Inflammatory macrophage (primary cell): ENCODE measurements at regions not wholly inside any gene's neighbourhood (a gene's known extent, or its start where the extent isn't known, plus 50 kb on each side); places are given as distances from the start of the nearest gene placed in this dataset.

Experiments used
- DNase-seq, 2 donors: peaks; one replicate each; pipeline ENCODE4 v3.0.0-alpha.2; 2020 to 2022

DNA sequence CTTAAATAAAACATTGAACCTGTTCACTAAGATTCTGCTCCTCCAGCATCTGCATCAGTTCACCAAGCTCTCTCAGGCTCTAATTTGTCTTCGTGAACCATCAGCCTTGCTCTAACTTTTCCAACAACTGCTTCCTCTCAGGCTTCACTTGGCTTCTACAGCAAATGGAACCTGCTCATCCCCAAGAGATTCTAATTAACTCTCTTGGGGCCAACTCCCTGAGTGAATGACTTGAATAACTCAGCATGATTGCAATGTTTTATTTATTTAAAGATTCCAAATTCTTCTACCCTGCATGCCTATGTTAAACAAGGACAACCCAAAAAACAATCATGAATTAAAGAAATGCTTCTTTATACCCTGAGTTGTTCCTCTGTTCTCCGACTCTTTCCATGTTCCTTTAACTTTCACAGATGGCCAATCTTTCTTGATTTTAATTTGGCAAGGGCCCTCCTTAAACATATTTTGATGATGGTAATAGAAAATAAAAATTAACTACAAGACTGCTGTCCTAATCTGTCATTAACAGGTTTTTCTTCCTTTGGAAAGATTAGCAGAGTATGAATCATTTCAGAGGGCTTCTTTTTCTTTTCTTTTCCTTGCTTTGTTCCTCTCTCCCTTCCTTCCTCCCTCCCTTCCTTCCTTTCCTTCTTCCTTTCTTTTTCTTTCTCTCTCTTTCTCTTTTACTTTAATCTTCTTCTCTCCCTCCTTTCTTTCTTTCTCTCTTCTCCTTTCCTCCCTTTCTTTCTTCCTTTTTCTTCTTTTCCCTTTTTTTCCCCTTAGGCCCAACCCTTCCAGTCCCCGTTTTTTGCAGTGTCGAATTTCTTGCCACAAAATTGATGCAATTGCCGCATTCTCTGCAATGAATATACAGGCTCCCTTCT lies 195.0 kb upstream of the RHOBTB1 start:
- no peak for DNase-seq

DNA sequence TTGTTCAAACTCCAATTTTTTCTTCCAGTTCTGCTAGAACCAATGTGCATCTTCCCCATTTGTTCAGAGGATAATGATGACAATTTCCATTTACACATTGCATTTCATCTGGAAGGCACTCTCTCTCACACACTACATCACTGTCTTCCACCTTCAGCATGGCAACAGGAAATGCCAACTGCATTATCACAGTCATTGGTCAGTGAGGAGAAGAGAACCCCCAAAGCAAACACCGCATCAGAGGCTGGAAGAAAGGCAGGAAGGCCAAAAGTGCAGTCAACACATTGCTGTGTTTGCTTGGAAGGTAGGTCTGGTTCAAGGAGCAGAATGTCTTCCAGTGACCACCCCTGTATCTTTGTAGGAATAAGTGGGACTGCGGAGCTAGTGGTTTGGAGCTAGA lies 192.2 kb upstream of the RHOBTB1 start:
- DNase-seq: no peak

DNA sequence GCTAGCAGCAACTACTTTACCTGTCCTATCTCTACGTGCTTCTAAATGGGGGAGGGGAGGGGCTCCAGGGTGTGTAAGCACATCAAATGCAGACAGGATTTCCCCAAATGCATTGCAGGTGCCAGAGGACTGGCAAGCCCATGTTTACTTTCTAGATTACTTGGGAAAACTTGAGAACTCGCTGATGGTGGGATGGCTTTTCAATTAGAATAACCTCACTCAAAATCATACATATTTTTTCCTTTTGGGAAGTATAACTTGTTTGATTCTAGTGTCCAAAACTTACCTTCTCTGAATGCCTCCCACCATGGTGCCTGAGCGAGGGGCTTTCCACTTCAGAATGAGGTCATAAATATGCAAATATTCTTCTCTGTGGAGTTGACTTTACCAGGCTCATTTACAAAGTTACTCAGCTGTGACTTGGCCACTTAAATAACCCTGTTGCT lies 191.3 kb upstream of the RHOBTB1 start:
- DNase-seq: no peak

DNA sequence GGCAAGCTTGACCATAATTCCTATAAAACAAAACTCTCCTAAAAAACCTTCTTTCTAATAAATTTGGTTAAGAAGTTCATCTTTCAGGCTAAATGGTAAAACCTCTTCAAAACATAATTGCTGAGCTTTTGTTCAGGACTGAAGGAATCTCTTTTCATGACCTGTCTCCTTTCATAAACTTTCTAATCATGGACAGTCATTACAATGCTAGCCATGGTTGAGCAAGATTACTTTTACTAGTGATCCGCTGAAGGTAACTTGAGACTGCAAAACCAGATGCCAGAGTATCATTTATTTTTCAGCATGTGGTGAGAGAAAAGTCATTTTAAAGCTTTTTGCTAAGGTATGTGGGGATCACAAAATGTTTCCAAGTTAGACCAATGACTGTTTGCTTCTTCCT lies 186.4 kb upstream of the RHOBTB1 start:
- DNase-seq: no peak

DNA sequence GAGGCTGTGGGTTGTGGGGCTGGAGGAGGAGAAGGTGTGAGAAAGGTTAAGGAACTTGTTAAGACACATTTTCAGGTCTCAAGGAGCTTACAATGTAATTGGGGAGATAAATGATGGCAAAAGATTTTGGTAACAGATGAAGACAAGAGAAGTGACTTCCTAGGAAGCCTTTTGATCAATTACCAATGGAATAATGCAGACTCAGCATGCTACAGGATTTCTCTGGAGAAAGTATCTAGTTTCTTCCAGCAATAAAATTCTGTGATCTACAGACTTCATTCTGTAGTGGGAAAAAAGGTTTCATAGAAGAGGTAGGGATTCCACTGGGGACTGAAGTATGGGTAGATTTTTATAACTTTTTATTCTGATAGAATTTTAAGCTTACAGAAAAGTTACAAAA lies 184.2 kb upstream of the RHOBTB1 start:
- DNase-seq: no peak

DNA sequence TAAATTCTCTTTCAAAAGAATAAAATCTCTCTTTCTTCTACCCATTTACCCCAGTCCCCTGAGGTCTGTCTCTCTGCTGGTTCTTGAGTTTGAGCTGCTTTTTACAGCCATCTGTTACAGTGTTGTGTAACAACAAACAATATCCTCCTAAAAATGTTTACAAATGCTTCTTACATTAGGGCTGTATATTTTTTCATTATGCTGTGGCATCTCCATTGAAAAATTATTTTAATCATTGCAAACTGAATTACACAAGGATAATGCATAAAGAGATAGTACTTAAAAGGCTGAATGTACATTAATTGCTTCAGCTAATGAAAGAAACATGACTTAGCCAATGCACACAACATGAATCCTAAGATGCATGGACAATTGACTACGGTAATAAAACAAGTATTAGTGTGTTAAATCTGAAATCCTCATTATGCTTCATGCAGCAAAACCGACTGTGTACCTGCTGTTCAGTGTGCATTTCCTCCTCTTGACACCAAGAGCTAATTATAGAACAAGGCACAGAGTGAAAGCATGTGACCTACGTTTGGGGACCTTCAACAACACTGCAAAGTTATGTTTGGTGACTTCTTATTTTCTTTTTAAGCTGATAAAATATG lies 181.7 kb upstream of the RHOBTB1 start:
- no peak for DNase-seq

DNA sequence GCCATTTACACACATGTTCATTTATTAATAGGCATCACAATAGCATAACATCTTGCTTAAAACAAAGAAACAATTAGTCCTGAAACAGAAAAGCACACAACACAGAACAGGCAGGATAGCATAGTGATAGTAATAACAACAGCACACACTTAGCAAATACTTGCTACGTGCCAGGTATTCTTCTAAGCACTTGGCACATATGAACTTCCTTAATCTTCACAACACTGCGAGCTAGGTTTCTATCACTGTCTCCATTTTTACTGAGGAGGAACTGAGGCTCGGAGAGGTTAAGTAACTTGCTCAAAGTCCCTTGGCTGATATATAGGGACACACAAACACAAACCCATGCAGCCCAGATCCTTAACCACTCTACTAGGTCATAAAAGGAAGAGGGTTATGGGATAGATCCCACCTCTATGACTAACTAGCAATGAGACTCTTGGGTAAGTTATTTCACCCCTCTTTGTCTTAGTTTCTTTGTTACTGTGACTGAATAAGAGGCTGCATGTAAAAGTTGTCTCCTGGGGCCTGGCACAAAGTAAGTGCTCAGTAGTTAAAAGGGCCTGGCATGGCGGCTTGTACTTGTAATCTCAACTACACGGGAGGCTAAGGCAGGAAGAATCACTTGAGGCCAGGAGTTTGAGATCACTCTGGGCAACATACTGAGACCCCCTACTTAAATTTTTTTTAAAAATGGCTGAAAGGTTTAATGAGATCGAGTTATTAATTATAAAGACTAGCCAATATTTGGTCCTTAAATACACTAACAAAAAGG lies 181.0 kb upstream of the RHOBTB1 start:
- DNase-seq: no peak

DNA sequence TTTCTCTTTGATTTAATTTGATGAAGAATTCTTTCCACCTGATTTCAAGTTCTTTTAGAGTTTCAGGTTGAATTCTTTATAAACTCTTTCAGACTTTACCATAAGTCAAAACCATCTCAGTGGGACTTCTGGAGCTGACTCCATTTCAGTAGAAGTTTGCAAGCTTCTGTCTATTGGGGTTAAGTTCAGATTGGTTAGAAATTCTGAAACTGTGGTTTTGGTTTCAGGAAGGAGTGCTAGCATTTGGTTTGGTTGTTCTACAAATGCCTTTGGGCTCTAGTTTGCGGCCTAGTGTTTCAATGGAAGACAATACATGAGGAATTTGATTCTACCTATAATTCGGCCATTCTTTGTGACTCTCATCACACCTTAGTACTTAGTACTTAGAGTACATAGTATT lies 176.8 kb upstream of the RHOBTB1 start:
- DNase-seq: no peak

DNA sequence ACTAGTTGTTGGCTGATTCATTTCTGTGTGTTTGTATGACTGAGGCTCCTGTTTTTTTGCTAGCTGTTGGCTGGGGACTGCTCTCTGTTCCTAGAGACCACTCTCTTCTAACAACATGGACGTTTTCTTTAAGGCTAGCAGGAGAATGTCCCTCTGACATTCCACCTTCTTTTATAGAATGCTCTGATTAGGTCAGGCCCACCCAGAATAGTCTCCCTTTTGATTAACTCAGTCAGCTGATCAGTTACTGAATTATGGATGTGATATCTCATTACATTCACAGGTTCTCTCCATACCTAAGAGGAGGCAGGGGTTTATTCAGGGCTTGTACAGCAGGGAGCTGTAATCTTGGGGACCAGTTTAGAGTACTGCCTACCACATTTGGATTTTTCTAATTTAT lies 175.6 kb upstream of the RHOBTB1 start:
- DNase-seq: no peak

DNA sequence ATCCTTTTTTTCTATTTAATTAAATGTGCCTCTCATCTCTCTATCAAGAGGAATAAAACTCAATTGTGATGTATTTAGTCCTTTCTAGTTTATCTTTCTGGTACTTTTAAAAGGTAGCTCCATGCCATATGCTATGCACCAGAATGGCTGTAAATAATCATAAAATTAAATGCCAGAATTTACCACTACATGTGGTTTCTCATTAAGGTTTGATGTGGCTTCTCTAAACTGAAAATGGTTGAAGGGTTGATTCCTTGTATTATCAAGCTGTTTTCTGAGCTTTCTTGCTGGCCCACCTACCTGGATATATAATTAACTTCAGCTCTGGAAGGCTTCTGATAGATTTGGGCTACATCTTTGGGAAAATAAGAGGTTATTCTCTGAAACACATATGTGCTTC lies 171.9 kb upstream of the RHOBTB1 start:
- no peak for DNase-seq

DNA sequence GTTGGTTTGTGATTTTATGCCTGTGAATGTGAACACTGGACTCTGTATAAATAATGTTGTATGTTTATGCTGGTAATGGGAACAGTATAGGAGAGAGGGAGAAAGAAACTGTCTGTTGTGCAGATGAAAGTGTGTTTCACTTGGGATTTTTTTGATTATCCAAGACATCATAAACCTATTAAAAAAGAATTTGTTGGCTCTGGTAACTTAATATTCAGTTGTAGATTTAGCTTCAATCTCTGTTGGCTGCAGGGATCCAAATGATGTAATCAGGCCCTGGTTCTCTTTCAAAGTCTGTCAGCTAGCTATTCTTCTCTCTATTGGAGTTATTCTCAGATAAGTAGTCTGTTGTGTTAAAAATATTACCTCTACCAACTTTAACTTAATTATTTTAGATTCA lies 168.8 kb upstream of the RHOBTB1 start:
- DNase-seq: no peak

DNA sequence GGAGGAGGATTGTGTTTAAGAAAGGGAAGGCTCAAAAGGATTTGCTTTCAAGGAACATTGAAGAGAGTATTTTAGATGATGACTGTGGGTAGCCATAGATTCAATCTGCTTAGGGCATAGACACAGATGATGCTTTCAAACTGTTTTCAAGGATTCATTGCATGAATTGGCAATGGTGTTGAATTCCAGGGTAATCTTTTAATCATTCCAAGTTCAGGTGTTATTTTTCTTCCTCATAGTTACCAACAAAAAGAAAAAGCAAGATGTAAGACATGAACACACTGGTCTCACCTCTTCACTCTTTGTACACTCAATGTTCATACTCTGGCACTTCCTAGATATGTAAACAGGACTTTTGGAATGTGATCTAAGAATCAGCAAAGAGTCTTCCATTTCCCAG lies 167.0 kb upstream of the RHOBTB1 start:
- no peak for DNase-seq

DNA sequence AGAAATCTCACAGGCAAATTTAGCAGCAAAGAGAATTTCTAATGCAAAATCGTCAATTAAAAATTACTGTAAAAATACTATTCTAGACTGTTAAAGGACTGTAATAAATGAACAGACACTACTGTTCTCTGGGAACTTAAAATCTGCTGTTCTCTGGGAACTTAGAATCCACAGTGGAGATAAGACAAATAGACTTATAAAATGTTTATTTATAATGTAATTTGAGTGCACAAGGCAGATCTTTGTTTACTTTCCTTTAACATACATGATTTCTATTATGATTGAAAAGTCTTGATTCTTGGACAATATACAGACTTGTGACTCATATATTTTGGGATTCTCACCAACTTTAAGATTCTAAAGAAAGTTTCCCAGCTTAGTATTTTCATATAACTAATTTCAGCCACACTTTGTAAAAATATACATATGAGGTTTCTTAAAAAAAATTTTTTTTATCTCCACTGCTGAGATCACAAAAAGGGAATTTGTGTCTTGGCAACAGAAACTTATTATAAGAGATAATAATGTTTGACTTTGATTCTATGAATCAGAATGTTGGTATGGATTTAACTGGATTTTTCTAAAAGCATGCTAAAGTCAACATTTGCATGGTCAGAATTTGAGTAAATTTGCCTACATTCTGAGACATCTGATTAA lies 166.3 kb upstream of the RHOBTB1 start:
- no peak for DNase-seq

DNA sequence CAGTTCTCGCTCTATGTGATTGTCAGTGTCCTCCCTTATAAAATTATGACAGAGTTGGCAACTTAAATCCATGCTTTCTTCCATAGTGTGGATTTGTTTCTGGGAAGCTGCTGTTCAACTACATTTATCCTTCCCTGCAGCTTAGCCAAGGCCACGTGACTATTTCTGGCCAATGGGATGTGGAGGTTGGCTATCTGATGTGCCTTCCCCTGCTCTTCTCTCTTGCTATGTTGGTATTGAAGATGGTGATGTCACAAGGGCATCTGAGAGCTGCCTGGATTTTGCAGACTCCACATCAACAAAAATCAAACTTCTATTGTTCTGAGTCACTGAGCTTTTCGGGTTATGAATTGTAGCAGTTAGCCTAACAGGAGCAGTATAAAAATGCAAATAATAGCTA lies 164.9 kb upstream of the RHOBTB1 start:
- no peak for DNase-seq

DNA sequence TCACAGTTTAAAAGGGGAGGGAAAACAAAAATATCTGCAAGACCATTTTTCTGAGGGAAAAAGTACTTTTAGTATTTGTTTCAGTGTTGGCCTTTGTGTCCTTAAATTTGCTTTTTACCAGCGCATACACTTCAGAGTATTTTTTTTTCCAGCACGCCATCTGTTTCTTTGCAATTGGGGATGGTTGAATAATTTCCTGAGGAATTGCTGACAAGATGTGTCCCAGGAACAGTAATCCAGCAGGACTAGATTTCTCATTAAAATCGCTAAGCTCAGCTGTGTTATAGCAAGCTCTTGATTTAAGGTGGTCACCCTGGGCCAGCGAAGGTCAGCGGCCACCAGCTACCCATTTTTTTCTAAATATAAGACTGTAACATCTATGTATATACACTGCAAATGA lies 156.9 kb upstream of the RHOBTB1 start:
- DNase-seq: no peak

DNA sequence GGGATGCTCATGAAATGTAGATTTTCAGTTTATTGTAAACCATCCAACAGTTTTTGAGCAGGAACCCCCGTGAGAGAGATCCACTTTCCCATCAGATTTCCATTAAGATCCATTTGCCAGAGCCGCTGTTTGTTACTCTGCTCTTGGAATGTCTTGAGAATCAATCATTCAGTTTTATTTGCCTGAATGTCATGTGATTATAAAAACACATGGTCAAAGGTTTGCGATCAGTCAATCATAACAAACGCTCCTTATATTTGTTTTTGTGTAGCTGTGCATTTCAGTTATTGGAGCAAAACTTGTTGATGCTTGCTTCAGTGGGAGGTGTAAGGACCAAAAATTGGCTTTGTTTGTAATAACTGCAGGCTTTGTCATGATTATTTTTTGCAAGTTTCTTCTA lies 155.8 kb upstream of the RHOBTB1 start:
- no peak for DNase-seq

DNA sequence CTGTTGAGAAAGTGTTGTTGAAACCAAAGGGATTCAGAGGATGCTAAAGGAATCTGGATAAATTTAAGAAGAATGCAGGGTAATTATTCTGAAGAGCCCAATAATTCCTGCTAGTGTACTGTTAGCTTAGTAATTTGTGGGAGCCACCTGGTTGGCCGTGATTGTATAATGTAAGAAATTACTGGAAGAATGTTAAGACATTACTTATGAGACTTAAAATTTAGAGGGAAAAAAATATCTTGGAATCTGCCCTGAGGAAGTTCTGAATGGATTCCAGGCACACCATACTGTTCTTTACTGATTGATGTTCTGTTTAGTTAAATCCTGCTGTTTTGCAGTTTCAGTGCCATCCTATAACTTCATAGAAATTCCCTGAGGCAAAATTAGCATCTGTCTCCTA lies 155.0 kb upstream of the RHOBTB1 start:
- DNase-seq: no peak

DNA sequence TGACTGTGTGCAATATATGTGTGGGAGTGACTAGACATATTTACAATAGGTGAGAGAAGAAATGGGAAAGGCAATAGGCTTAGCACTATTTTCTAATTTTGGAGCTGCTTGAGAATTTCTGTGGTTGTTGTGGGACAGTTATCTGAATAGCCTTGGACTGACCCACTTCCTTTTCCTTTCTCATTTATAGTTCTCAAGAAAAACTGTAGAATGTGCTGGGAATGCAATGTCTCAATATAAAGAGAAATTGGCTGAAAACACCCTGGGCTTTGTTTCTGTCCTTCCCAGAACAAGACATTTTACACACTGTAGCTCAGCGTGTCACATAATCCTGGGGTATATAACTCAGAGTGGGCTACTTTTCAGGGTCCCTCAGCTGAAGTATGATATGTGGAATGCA lies 153.0 kb upstream of the RHOBTB1 start:
- DNase-seq: no peak

DNA sequence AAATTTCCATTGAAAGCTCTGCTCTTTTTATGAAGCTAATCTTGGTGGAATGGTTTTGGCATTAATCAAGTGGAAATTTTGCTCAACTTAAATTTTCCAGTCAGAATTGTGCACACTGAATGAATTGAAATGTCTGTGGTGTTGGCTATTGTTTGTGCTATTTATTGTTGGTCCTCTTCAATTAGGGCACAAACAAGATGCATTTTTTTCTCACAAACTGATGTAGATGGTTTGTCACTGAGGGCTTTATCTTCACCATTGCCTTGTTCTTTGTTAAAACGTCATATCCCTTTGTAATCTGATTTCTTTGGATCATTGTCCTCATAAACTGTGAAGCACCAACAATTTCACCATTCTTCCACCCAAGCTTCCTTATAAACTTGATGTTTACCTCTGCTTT lies 152.1 kb upstream of the RHOBTB1 start:
- no peak for DNase-seq

DNA sequence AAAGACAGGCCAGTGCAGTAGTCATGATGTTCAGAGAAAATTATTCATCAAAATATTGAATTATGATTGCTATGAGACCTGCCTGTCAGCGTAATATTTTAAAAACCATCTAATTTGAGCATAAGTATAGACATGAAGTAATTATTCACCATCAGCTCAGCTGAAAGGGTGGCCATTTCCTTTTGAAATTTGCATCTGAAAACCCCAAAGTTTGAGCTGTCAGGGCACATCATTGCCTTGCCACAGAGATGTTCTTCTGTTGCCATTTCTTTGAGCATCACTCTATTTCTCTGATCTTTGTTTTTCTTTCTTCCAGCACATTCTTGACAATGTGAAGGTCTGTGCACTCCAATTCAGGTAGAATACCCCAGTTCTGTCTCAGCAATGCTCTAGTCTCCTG lies 147.5 kb upstream of the RHOBTB1 start:
- DNase-seq: no peak

DNA sequence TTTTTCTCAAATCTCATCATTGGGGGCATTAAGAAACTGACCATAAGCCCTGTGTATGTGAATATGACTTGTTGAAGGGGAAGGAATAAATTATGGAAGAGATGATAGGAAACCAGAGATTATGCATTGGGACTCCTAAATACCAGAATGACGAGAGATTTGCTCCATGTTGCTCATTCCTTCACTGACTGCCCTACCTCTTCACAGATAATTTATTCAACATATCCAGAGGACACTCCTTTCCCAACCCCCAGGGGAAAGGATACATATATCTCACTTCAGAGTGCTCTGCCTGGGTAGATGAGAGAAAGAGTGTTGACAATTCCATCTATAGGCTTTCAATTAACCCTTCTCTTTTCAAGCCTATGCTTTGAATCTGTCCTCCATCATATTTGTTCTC lies 145.3 kb upstream of the RHOBTB1 start:
- DNase-seq: no peak

DNA sequence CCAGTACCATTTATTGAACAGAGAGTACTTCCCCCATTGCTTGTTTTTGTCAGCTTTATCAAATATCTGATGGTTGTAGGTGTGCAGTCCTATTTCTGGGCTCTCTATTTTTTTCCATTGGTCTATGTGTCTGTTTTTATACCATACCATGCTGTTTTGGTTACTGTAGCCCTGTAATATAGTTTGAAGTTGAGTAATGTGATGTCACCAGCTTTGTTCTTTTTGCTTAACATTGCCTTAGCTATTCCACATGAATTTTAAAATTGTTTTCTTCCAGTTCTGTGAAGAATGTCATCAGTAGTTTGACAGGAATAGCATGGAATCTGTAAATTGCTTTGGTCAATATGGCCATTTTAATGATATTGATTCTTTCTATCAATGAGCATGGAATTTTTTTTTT lies 140.5 kb upstream of the RHOBTB1 start:
- no peak for DNase-seq

DNA sequence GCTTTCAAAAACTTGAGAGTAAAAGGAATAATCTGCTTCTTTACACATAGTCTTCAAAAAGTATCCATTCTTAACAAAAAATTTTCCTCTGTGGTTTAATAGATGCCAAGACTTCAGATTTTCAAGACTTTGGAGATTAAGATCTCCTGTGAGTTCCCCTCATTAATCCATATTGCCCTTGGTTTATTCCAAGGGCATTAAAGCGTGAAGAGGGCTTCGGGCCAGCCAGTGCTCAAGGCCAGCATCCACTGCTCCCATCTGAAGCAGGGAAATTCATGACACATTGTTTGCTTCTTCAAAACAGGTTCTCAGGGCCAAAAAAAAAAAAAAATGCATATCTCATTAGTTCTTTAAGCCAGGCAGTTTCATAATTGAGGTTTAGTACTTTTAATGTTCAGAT lies 137.3 kb upstream of the RHOBTB1 start:
- DNase-seq: no peak
